Adrenal gland (tissue), 5 donors: ENCODE measurements at regions not wholly inside any gene's neighbourhood (a gene's known extent, or its start where the extent isn't known, plus 50 kb on each side); places are given as distances from the start of the nearest gene placed in this dataset.

Experiments used
- CTCF ChIP-seq, 6 experiments: fragments of 450-650 bp in 4 of 6; fragments of 200-600 bp in 2 of 6; sonication (generic) in 1 of 6; IDR thresholded peaks; 1 replicate in 5 of 6; 2 replicates in 1 of 6; pipeline versions ENCODE4 v1.5.1 to v1.8.0; 2016 to 2021; ENCODE audit warnings: antibody characterized with exemption in 6 of 6, mild to moderate bottlenecking in 2 of 6, moderate library complexity in 1 of 6
- POLR2A ChIP-seq, 2 donors: fragments of 450-650 bp; IDR thresholded peaks; one replicate each; pipeline ENCODE4 v1.6.1; 2017; ENCODE audit warnings: antibody characterized with exemption in 2 of 2, mild to moderate bottlenecking in 2 of 2, moderate library complexity in 1 of 2
- donor health status: DM: no; HTN: no; CAD: no.

- TF ChIP-seq POLR2A (IDR thresholded peaks at IDR 0.05) (no peak), CTCF (IDR thresholded peaks at IDR 0.05) (no peak)
Measured at GRCh38 chr6:14499841-14500240, 382.3 kb downstream of the CD83 start.
